Calu3 (cell line): ENCODE measurements at regions not wholly inside any gene's neighbourhood (a gene's known extent, or its start where the extent isn't known, plus 50 kb on each side); places are given as distances from the start of the nearest gene placed in this dataset.
A peak's percentile ranks its signal among the peaks of the same experiment; 100 is the strongest.
"Not testable (repeated sequence)": the region's sequence is repeated elsewhere in the genome, so short reads cannot be mapped to it uniquely, and the experiment has no call there.

Experiments
- BruUV-seq: library from RNA; stranded (reverse); fragments of 400-500 nt; replicated peaks from 2 replicates; lab custom pipeline; 2021; lab: Mats Ljungman, UMichigan
- CTCF ChIA-PET: fragments of 300-600 bp; sonication (Branson Sonifier 250); formaldehyde crosslinking; loops from one replicate; lab custom pipeline; 2022; ENCODE audit warnings: antibody characterized with exemption; lab: Charles Lee
- DNase-seq: peaks from one replicate; pipeline ENCODE4 v3.0.0; 2022
- H3K27ac Mint-ChIP-seq: one replicate; pipeline ENCODE4 v1.8.0; 2022; ENCODE audit warnings: mixed read lengths; ENCODE audit not compliant: unreplicated experiment
- H3K27me3 Mint-ChIP-seq: one replicate; pipeline ENCODE4 v1.8.0; 2022; ENCODE audit warnings: mixed read lengths; ENCODE audit not compliant: unreplicated experiment
- H3K36me3 Mint-ChIP-seq: one replicate; pipeline ENCODE4 v1.8.0; 2022; ENCODE audit warnings: mild to moderate bottlenecking, moderate library complexity, mixed read lengths; ENCODE audit not compliant: insufficient read depth, unreplicated experiment
- H3K4me1 Mint-ChIP-seq: one replicate; pipeline ENCODE4 v1.8.0; 2022; ENCODE audit warnings: mild to moderate bottlenecking, low read depth, mixed read lengths; ENCODE audit not compliant: unreplicated experiment
- H3K4me3 Mint-ChIP-seq: one replicate; pipeline ENCODE4 v1.8.0; 2022; ENCODE audit warnings: mild to moderate bottlenecking, low read depth, moderate library complexity, mixed read lengths; ENCODE audit not compliant: unreplicated experiment
- H3K9me3 Mint-ChIP-seq: one replicate; pipeline ENCODE4 v1.8.0; 2022; ENCODE audit warnings: low read depth, mixed read lengths; ENCODE audit not compliant: unreplicated experiment
- intact Hi-C: fragments of 100-400 bp; cut with micrococcal nuclease; formaldehyde crosslinking; loops from one replicate; pipeline ENCODE4 v1.10.0; 2022; ENCODE audit not compliant: unreplicated experiment
- TF ChIP-seq, protein P1 (sequence below): fragments of 200-600 bp; IDR thresholded peaks from one replicate; pipeline ENCODE4 v1.8.0; 2022; ENCODE audit warnings: antibody characterized with exemption; ENCODE audit not compliant: unreplicated experiment

GRCh38 chr2:84306361-84306760 lies 152.7 kb downstream of the SUCLG1 start:
- intact Hi-C loops, result no loop called here
- TF ChIP-seq, protein P1, sequence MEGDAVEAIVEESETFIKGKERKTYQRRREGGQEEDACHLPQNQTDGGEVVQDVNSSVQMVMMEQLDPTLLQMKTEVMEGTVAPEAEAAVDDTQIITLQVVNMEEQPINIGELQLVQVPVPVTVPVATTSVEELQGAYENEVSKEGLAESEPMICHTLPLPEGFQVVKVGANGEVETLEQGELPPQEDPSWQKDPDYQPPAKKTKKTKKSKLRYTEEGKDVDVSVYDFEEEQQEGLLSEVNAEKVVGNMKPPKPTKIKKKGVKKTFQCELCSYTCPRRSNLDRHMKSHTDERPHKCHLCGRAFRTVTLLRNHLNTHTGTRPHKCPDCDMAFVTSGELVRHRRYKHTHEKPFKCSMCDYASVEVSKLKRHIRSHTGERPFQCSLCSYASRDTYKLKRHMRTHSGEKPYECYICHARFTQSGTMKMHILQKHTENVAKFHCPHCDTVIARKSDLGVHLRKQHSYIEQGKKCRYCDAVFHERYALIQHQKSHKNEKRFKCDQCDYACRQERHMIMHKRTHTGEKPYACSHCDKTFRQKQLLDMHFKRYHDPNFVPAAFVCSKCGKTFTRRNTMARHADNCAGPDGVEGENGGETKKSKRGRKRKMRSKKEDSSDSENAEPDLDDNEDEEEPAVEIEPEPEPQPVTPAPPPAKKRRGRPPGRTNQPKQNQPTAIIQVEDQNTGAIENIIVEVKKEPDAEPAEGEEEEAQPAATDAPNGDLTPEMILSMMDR, result no peak
- CTCF ChIA-PET, result no interaction called here
- DNase-seq, result no peak
- no peak overlapping the region for H3K27ac Mint-ChIP-seq
- H3K9me3 Mint-ChIP-seq, result no peaks in the 10 kb centered on the region
- H3K27me3 Mint-ChIP-seq, result peaks cover 72% of the 10 kb centered on the region
- BruUV-seq, result no TSS peak
- no peaks in the 10 kb centered on the region for H3K36me3 Mint-ChIP-seq
- H3K4me1 Mint-ChIP-seq, result no peaks in the 10 kb centered on the region
- no peak overlapping the region for H3K4me3 Mint-ChIP-seq

DNA sequence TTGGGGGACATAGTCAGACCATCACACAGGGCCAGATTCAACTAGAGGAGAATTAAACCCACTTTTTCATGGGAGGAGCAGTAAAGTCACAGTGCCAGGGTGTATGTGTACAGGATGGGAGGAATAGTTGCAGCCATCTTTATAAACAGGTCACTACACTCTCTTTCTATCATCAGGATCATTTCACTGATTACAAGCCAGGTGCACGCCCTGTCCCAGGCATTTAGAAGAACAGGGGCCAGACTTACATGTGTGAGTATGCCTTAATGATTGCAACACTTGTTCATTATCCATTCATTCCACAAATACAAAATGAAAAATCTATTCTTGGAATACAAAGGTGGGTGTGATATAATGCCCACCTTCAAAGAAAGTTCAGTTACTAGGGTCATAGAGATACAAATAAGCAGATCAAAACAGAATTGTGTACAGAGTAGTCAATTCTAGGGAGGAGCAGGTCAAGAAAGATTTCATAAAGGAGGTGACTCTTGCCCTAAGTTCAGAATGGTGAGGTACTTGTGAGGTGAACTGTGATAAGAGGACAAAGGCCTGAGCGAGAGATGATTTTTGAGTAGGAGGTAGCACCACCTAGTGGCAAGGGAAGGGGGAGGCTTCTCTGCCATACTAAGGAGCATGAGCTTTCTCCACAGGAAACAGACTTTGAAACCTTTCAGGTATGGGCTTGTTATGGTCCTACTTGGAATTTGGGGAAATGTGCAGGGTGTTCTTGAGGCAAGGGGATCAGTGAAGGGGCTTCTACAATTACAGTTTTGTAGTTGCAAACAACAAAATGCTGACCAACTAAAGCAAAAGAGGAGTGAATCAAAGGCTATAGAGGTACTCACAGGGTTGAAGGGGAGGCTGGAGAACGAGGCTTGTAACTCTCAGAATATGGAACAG lies 156.3 kb downstream of the SUCLG1 start:
- DNase-seq, result peak; percentile 59
- TF ChIP-seq, protein P1, result peak; percentile 60
- no peaks in the 10 kb centered on the region for H3K4me1 Mint-ChIP-seq

DNA sequence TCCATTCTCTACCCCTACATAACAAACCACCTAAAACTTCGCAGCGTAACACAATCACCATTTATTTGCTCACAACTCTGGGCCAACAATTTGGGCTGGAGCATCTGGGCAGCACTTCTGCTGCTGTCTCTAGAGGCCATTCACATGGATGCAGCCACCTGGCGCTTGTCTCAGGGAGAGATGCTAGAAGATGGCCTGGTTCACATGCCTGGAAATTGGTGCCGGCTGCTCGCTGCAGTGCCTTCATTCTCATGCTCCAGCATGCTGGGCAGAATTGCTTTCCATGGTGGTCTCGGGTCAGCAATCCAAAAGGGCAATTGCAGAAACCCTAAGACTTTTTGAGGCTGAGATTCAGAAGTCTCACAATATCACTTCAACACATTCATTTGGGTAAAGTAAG lies 157.4 kb downstream of the SUCLG1 start:
- H3K27me3 Mint-ChIP-seq, result peaks cover 59% of the 10 kb centered on the region
- TF ChIP-seq, protein P1, result no peak
- CTCF ChIA-PET, result no interaction called here
- H3K27ac Mint-ChIP-seq, result no peak overlapping the region
- no TSS peak for BruUV-seq
- H3K4me3 Mint-ChIP-seq, result no peak overlapping the region
- no peaks in the 10 kb centered on the region for H3K36me3 Mint-ChIP-seq
- intact Hi-C loops, result loop anchor here (2.0 to 5.0 kb wide), 2 partner anchors 279 to 474 kb away; no protein-coding TSS in a partner anchor
- H3K9me3 Mint-ChIP-seq, result no peaks in the 10 kb centered on the region
- no peak for DNase-seq
- no peaks in the 10 kb centered on the region for H3K4me1 Mint-ChIP-seq

More for the DNA sequence above, 156.3 kb downstream of the SUCLG1 start:
- CTCF ChIA-PET, result interaction anchor here (1.0 kb wide), 2 partner anchors 12 to 280 kb away, joined by 3 to 9 read pairs; no protein-coding TSS in a partner anchor
- H3K36me3 Mint-ChIP-seq, result no peaks in the 10 kb centered on the region
- no peak overlapping the region for H3K27ac Mint-ChIP-seq
- no peak overlapping the region for H3K4me3 Mint-ChIP-seq
- no peaks in the 10 kb centered on the region for H3K9me3 Mint-ChIP-seq
- no TSS peak for BruUV-seq
- H3K27me3 Mint-ChIP-seq, result peaks cover 70% of the 10 kb centered on the region
- intact Hi-C loops, result loop anchor here (2.0 to 5.0 kb wide), 2 partner anchors 280 to 475 kb away; no protein-coding TSS in a partner anchor

DNA sequence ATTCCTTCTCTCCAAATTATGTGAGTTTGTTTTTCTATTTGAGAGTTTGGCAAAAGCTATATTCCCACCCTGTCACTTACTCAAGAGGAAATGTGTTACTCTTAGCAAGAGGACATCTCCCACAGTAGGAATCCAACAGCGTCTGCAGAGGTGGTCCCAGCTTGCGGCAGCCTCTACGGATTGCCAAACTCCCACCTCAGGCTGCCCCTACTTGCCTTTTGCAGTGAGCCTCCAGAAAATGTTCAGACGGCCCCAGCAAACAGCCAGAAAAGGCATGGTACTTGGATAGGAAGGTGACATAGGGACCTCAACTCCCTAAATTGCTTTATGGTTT lies 158.4 kb downstream of the SUCLG1 start:
- CTCF ChIA-PET, result no interaction called here
- DNase-seq, result no peak
- no peaks in the 10 kb centered on the region for H3K9me3 Mint-ChIP-seq
- no peak overlapping the region for H3K4me3 Mint-ChIP-seq
- no TSS peak for BruUV-seq
- peaks cover 49% of the 10 kb centered on the region for H3K27me3 Mint-ChIP-seq
- no peak overlapping the region for H3K27ac Mint-ChIP-seq
- H3K36me3 Mint-ChIP-seq, result no peaks in the 10 kb centered on the region
- TF ChIP-seq, protein P1, result no peak
- no peaks in the 10 kb centered on the region for H3K4me1 Mint-ChIP-seq
- intact Hi-C loops, result loop anchor here (5.0 kb wide), 1 partner anchor 473 kb away; no protein-coding TSS in a partner anchor

GRCh38 chr2:84300001-84300695 lies 158.9 kb downstream of the SUCLG1 start:
- peaks cover 44% of the 10 kb centered on the region for H3K27me3 Mint-ChIP-seq
- CTCF ChIA-PET, H3K4me3 Mint-ChIP-seq, H3K27ac Mint-ChIP-seq, DNase-seq, H3K36me3 Mint-ChIP-seq, H3K4me1 Mint-ChIP-seq, BruUV-seq, H3K9me3 Mint-ChIP-seq: not testable (repeated sequence)
- intact Hi-C loops, result loop anchor here (5.0 kb wide), 1 partner anchor 473 kb away; no protein-coding TSS in a partner anchor
